IMR-90 (cell line): ENCODE measurements at regions not wholly inside any gene's neighbourhood (a gene's known extent, or its start where the extent isn't known, plus 50 kb on each side); places are given as distances from the start of the nearest gene placed in this dataset.

ENCODE experiments used
- ATAC-seq: fragments of 200-7000 bp; cut with Tn5 transposase; 2 replicates; pipeline ENCODE4 v1.9.1; 2020; ENCODE audit warnings: low read depth, mild to moderate bottlenecking, moderate library complexity
- BruUV-seq: library from RNA; stranded (reverse); fragments of 400-500 nt; replicated peaks from 2 replicates; lab custom pipeline; 2021; lab: Mats Ljungman, UMichigan
- CTCF ChIA-PET: fragments of 300-600 bp; formaldehyde crosslinking; extraction: SDS; loops from one replicate; lab custom pipeline; 2021; ENCODE audit warnings: antibody characterized with exemption; lab: Yijun Ruan, JAX
- POLR2A ChIA-PET: fragments of 300-600 bp; sonication (Branson Sonifier 250); formaldehyde crosslinking; loops from one replicate; lab custom pipeline; 2022; ENCODE audit warnings: antibody characterized with exemption; ENCODE audit not compliant: unreplicated experiment; lab: Charles Lee
- DNase-seq: peaks from one replicate; pipeline ENCODE4 v3.0.0; 2013
- H2AFZ ChIP-seq: replicated peaks from 2 replicates; pipeline ENCODE3; 2013; ENCODE audit warnings: low read length, mild to moderate bottlenecking; ENCODE audit not compliant: poor library complexity
- H2AK5ac ChIP-seq: 2 replicates; pipeline ENCODE4 v1.6.1; 2013; ENCODE audit warnings: low read depth, low read length, inconsistent platforms
- H2AK9ac ChIP-seq: replicated peaks from 2 replicates; pipeline ENCODE3; 2013; ENCODE audit warnings: mild to moderate bottlenecking, low read depth, low read length, moderate library complexity; ENCODE audit not compliant: poor library complexity
- H2BK120ac ChIP-seq: 2 replicates; pipeline ENCODE4 v1.6.1; 2013; ENCODE audit warnings: low read depth, low read length, inconsistent platforms
- H2BK15ac ChIP-seq: 3 replicates; pipeline ENCODE4 v1.6.1; 2013; ENCODE audit warnings: low read depth, low read length, inconsistent platforms
- H2BK20ac ChIP-seq: 2 replicates; pipeline ENCODE4 v1.6.1; 2013; ENCODE audit warnings: low read depth, mild to moderate bottlenecking, inconsistent platforms, low read length, moderate library complexity
- H2BK5ac ChIP-seq: 2 replicates; pipeline ENCODE4 v1.6.1; 2013; ENCODE audit warnings: mild to moderate bottlenecking, low read depth, low read length, inconsistent platforms; ENCODE audit not compliant: poor library complexity, severe bottlenecking
- H3K14ac ChIP-seq: replicated peaks from 2 replicates; pipeline ENCODE4 v1.6.1; 2013; ENCODE audit warnings: low read depth, low read length, inconsistent platforms
- H3K18ac ChIP-seq: 2 replicates; pipeline ENCODE4 v1.6.1; 2013; ENCODE audit warnings: low read depth, low read length, control low read depth
- H3K23ac ChIP-seq: 2 replicates; pipeline ENCODE4 v1.6.1; 2013; ENCODE audit warnings: low read depth, low read length, inconsistent platforms
- H3K27ac ChIP-seq: 2 replicates; pipeline ENCODE4 v1.5.1; 2013; ENCODE audit warnings: mild to moderate bottlenecking, control low read depth, low read length; ENCODE audit not compliant: insufficient read depth
- H3K27me3 ChIP-seq: 2 replicates; pipeline ENCODE4 v1.6.1; 2013; ENCODE audit warnings: low read length; ENCODE audit not compliant: control insufficient read depth, insufficient read depth
- H3K36me3 ChIP-seq: 2 replicates; pipeline ENCODE4 v1.6.1; 2013; ENCODE audit warnings: low read length, mixed read lengths; ENCODE audit not compliant: control insufficient read depth, insufficient read depth
- H3K4ac ChIP-seq: 2 replicates; pipeline ENCODE4 v1.6.1; 2013; ENCODE audit warnings: low read depth, low read length, inconsistent platforms
- H3K4me1 ChIP-seq: 2 replicates; pipeline ENCODE4 v1.6.1; 2013; ENCODE audit warnings: low read length, mixed read lengths; ENCODE audit not compliant: control insufficient read depth, insufficient read depth
- H3K4me2 ChIP-seq: 2 replicates; pipeline ENCODE4 v1.6.1; 2013; ENCODE audit warnings: low read depth, mild to moderate bottlenecking, control low read depth, low read length, moderate library complexity
- H3K4me3 ChIP-seq: 2 replicates; pipeline ENCODE4 v1.5.1; 2013; ENCODE audit warnings: low read depth, mild to moderate bottlenecking, control low read depth, low read length, moderate library complexity; ENCODE audit not compliant: insufficient read depth
- H3K56ac ChIP-seq: 2 replicates; pipeline ENCODE4 v1.6.1; 2013; ENCODE audit warnings: low read length, inconsistent platforms; ENCODE audit not compliant: insufficient read depth; ENCODE audit errors: extremely low read depth
- H3K79me1 ChIP-seq, 2 experiments: 2 replicates each; pipeline ENCODE4 v1.6.1; 2013; ENCODE audit warnings: low read length in 2 of 2, inconsistent platforms in 1 of 2, low read depth in 1 of 2
- H3K9ac ChIP-seq: 2 replicates; pipeline ENCODE4 v1.6.1; 2013; ENCODE audit warnings: low read depth, low read length, control low read depth
- H3K9me1 ChIP-seq: 2 replicates; pipeline ENCODE4 v1.6.1; 2013; ENCODE audit warnings: low read length, inconsistent platforms; ENCODE audit not compliant: insufficient read depth
- H3K9me3 ChIP-seq: 2 replicates; pipeline ENCODE4 v1.6.1; 2013; ENCODE audit warnings: low read length; ENCODE audit not compliant: control insufficient read depth, insufficient read depth
- H4K20me1 ChIP-seq: 2 replicates; pipeline ENCODE4 v1.6.1; 2013; ENCODE audit warnings: low read length, inconsistent platforms; ENCODE audit not compliant: insufficient read depth
- H4K5ac ChIP-seq: 2 replicates; pipeline ENCODE4 v1.6.1; 2013; ENCODE audit warnings: mild to moderate bottlenecking, low read depth, low read length, control low read depth
- H4K8ac ChIP-seq, 2 experiments: 2 replicates each; pipeline ENCODE4 v1.6.1; 2013; ENCODE audit warnings: low read depth in 2 of 2, low read length in 2 of 2, control low read depth in 1 of 2, inconsistent platforms in 1 of 2
- H4K91ac ChIP-seq: 2 replicates; pipeline ENCODE4 v1.6.1; 2013; ENCODE audit warnings: low read depth, low read length, inconsistent platforms; ENCODE audit not compliant: insufficient read depth
- BHLHE40 ChIP-seq: fragments of 150-350 bp; IDR thresholded peaks from 2 replicates; pipeline ENCODE4 v1.6.1; 2016; ENCODE audit warnings: mild to moderate bottlenecking, low read depth, low read length
- CEBPB ChIP-seq: IDR thresholded peaks from 2 replicates; pipeline ENCODE4 v1.6.1; 2012; ENCODE audit warnings: low read depth, low read length, improper control_type of control experiment
- FOS ChIP-seq: fragments of 150-350 bp; IDR thresholded peaks from 2 replicates; pipeline ENCODE4 v1.6.1; 2016; ENCODE audit warnings: low read depth, low read length
- MAFK ChIP-seq: IDR thresholded peaks from 2 replicates; pipeline ENCODE4 v1.6.1; 2012; ENCODE audit warnings: low read depth, low read length, improper control_type of control experiment
- MAZ ChIP-seq: IDR thresholded peaks from 2 replicates; pipeline ENCODE4 v1.6.1; 2012; ENCODE audit warnings: low read depth, mild to moderate bottlenecking, low read length, improper control_type of control experiment, moderate library complexity, borderline replicate concordance
- MXI1 ChIP-seq: IDR thresholded peaks from 2 replicates; pipeline ENCODE4 v1.6.1; 2012; ENCODE audit warnings: low read depth, mild to moderate bottlenecking, low read length, moderate library complexity, borderline replicate concordance
- RAD21 ChIP-seq: IDR thresholded peaks from 2 replicates; pipeline ENCODE4 v1.6.1; 2012; ENCODE audit warnings: low read length, improper control_type of control experiment
- RCOR1 ChIP-seq: IDR thresholded peaks from 2 replicates; pipeline ENCODE4 v1.6.1; 2012; ENCODE audit warnings: mild to moderate bottlenecking, low read length, improper control_type of control experiment; ENCODE audit not compliant: insufficient replicate concordance
- RFX5 ChIP-seq: IDR thresholded peaks from 2 replicates; pipeline ENCODE4 v1.8.0; 2012; ENCODE audit warnings: low read depth, mild to moderate bottlenecking, low read length, moderate library complexity
- WGBS, 2 experiments: methylation state at CpG; one replicate each; pipeline versions ENCODE4 v1.1.5 to v1.1.7; 2013; ENCODE audit warnings: missing lambda C conversion rate in 2 of 2; ENCODE audit not compliant: insufficient read length in 1 of 2; ENCODE audit errors: extremely low coverage in 2 of 2; 5-methylcytosine and 5-hydroxymethylcytosine counted together
- dilution Hi-C: fragments of 300-500 bp; cut with HindIII; formaldehyde crosslinking; loops from one replicate; pipeline ENCODE4 v1.14.3; 2018; ENCODE audit warnings: low sequenced_read_pairs; ENCODE audit not compliant: unreplicated experiment
- in situ Hi-C: fragments of 300-500 bp; cut with MboI; formaldehyde crosslinking; loops from 3 replicates; pipeline ENCODE4 v1.14.3; 2019; ENCODE audit warnings: low sequenced_read_pairs, inconsistent platforms, mixed read lengths
- intact Hi-C: fragments of 100-400 bp; cut with micrococcal nuclease; formaldehyde crosslinking; loops from 2 replicates; pipeline ENCODE4 v1.10.0; 2022
- TF ChIP-seq, protein P1 (sequence below): conservative IDR thresholded peaks from 2 replicates; pipeline ENCODE4 v1.5.1; 2012; ENCODE audit warnings: mild to moderate bottlenecking, low read depth, low read length, improper control_type of control experiment
- TF ChIP-seq, protein P2 (sequence below): fragments of 150-350 bp; IDR thresholded peaks from 2 replicates; pipeline ENCODE4 v1.6.1; 2016; ENCODE audit warnings: low read depth, mild to moderate bottlenecking, low read length, moderate library complexity, borderline replicate concordance

DNA sequence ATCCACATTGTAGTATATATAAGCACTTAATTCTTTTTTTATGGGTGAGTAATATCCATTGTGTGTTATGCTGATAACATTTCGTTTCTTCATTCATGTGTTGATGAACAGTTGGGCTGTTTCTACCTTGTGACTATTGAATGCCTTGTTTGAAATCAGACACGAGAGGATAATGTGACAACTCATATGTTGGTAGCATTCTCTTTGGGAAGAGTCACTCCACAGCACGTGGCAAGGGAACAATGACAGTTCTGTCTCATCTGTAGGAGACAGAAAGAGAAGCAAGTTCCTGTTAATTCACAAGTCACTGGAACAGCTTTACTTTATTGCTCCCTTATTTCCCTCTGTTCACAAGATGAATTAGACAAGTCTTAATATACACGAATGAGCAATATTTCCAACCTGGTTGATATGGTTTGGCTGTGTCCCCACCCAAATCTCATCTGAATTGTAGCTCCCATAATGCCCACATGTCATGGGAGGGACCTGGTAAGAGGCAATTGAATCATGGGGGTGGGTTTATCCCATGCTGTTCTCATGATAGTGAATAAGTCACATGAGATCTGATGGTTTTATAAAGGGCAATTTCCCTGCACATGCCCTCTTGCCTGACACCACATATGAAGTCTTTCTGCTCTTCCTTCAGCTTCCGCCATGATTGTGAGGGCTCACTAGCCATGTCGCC, 125.3 kb downstream of the SEC23IP start:
- Histone ChIP-seq H3K79me1 (no peaks in the 10 kb centered on the region), H4K5ac (no peak overlapping the region), H3K4me3 (no peak overlapping the region), H4K8ac (no peak overlapping the region), H3K9me3 (no peaks in the 10 kb centered on the region), H3K27ac (no peak overlapping the region), H2BK20ac (no peak overlapping the region), H4K91ac (no peak overlapping the region), H3K56ac (no peak overlapping the region), H3K18ac (no peak overlapping the region), H3K9ac (no peak overlapping the region), H2AK9ac (no peak overlapping the region), H2BK15ac (no peak overlapping the region), H3K4me2 (no peak overlapping the region), H2BK120ac (no peak overlapping the region), H3K4me1 (no peaks in the 10 kb centered on the region), H3K4ac (no peak overlapping the region), H3K27me3 (no peaks in the 10 kb centered on the region), H2BK5ac (no peak overlapping the region), H3K9me1 (no peaks in the 10 kb centered on the region), H2AK5ac (no peak overlapping the region), H4K20me1 (no peaks in the 10 kb centered on the region), H2AFZ (no peak overlapping the region), H3K23ac (no peak overlapping the region), H3K14ac (no peak overlapping the region), H3K36me3 (no peaks in the 10 kb centered on the region)
- WGBS, 2 experiments, result 17% methylated on average over 1 of the region's 6 CpGs; no CpG with 5 or more reads in 1 of the 2 experiments
- dilution Hi-C loops (no loop called here), in situ Hi-C loops (no loop called here), intact Hi-C loops (no loop called here)
- ChIA-PET POLR2A (no interaction called here), CTCF (no interaction called here)
- DNase-seq (no peak), ATAC-seq (no peak)
- BruUV-seq, result no TSS peak
- TF ChIP-seq, protein P1, sequence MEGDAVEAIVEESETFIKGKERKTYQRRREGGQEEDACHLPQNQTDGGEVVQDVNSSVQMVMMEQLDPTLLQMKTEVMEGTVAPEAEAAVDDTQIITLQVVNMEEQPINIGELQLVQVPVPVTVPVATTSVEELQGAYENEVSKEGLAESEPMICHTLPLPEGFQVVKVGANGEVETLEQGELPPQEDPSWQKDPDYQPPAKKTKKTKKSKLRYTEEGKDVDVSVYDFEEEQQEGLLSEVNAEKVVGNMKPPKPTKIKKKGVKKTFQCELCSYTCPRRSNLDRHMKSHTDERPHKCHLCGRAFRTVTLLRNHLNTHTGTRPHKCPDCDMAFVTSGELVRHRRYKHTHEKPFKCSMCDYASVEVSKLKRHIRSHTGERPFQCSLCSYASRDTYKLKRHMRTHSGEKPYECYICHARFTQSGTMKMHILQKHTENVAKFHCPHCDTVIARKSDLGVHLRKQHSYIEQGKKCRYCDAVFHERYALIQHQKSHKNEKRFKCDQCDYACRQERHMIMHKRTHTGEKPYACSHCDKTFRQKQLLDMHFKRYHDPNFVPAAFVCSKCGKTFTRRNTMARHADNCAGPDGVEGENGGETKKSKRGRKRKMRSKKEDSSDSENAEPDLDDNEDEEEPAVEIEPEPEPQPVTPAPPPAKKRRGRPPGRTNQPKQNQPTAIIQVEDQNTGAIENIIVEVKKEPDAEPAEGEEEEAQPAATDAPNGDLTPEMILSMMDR, result no peak
- TF ChIP-seq FOS, result no peak
- no peak for TF ChIP-seq RFX5
- no peak for TF ChIP-seq MAZ
- no peak for TF ChIP-seq BHLHE40
- no peak for TF ChIP-seq CEBPB
- TF ChIP-seq, protein P2, sequence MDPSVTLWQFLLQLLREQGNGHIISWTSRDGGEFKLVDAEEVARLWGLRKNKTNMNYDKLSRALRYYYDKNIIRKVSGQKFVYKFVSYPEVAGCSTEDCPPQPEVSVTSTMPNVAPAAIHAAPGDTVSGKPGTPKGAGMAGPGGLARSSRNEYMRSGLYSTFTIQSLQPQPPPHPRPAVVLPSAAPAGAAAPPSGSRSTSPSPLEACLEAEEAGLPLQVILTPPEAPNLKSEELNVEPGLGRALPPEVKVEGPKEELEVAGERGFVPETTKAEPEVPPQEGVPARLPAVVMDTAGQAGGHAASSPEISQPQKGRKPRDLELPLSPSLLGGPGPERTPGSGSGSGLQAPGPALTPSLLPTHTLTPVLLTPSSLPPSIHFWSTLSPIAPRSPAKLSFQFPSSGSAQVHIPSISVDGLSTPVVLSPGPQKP, result no peak
- TF ChIP-seq RAD21, result no peak
- TF ChIP-seq MAFK, result no peak
- TF ChIP-seq MXI1, result no peak
- no peak for TF ChIP-seq RCOR1
